GM18517 (cell line): ENCODE measurements at regions not wholly inside any gene's neighbourhood (a gene's known extent, or its start where the extent isn't known, plus 50 kb on each side); places are given as distances from the start of the nearest gene placed in this dataset.
"Not testable (repeated sequence)": the region's sequence is repeated elsewhere in the genome, so short reads cannot be mapped to it uniquely, and the experiment has no call there.

ENCODE experiments used
- ATAC-seq: cut with Tn5 transposase; IDR thresholded peaks from one replicate; pipeline ENCODE4 v1.9.1; 2021; ENCODE audit warnings: mild to moderate bottlenecking, moderate library complexity; ENCODE audit not compliant: unreplicated experiment

DNA sequence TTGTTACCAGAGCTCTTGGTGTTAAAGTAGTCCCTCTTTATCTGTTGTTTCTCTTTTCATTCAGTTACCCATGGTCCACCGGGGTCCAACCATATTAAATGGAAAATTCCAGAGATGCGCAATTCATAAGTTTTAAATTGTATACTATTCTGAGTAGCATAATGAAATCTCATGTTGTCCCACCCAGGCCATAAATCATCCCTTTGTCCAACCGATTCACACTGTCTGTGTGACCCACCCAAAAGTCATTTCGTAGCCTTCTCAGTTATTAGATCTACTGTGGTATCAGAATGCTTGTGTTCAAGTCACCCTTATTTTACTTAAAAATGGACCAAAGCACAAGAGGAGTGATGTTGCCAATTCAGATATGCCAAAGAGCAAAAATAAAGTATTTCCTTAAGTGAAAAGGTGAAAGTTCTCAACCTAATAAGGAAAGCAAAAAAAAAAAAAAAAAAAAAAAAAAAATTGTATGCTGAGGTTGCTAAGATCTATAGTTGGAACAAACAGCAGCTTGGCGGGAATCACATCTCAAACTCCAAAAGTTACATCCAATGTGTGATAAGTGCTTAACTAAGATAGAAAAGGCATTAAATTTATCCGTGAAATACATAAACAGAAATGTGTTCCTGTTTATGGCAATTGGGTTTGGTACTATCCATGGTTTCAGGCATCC lies 106.8 kb upstream of the GPBP1 start:
- ATAC-seq, result no peak

DNA sequence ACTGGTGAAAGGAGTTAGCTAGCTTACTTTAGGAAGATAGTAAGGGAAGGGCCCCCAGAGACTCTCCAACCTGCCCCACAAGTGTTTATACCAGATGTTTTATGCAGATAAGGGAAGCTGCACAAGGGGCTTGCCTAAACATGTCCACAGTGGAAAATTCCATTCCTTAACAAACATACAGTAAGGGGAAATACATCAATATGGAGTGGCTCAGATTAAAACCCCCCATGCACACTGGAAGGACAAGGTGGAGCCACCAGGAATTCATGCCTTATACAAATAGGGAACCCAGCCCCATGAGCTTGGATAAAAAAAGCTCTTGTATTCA lies 106.3 kb upstream of the GPBP1 start:
- ATAC-seq, result no peak

DNA sequence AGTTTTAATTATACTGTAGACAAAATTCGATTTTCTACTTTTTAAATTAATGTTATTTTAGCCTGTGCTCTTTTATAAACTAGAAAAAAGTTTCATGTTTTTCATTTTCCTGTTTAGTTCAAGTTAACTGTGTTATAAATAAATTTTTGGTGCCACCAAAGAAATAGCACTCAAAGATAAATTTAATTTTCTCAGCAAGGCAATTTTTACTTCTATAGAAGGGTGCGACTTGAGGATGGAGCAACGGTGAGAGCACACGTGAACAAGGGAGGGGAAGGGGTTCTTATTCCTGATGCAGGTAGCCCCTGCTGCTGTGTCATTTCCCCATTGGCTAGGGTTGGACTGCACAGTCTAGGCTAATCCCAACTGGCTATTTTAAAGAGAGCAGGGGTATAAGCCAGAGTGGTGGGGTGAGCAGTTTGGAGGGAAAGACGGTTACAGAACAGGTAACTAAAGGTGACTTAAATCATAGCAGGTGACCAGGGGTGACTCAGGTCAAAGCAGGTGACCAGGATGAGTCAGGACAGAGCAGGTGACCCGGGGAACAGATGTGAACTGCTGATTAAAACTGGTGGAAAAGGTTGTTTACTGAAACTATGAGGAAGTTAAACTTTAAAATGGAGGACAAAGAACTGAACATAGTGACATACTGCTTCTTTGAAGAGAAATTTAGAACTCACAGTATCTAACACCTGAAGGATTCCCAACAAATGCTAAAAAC lies 104.6 kb upstream of the GPBP1 start:
- ATAC-seq, result no peak

DNA sequence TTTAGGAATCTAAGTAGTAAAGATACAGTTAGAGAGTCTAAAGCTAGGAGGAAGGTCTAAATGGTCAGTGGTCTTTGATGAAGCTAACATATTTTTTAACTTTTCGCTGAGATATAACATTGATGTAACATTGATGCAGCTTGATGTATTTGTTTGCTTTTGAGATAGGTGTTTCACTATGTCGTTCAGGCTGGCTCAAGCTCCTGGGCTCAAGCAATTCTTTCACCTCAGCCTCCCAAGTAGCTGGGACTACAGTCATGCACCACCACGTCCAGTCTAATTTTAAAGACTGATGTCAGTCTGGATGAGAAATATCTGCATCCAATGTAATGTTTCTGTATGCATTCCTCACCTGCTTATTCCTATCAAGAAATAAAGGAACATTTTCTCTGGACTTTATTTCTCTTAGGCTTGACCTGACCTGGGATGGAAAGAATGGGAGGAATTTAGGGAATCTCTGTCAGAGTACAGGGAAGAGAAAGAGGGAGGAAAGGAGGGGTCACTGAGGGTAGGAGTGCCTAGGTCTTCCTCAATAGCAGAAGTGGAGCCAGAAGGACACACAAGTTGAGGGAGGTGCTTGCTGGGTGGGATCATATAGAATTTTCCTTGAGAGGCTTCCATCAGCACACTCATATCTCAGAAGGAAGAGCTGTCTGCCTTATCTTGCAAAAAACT lies 101.5 kb upstream of the GPBP1 start:
- no peak for ATAC-seq

DNA sequence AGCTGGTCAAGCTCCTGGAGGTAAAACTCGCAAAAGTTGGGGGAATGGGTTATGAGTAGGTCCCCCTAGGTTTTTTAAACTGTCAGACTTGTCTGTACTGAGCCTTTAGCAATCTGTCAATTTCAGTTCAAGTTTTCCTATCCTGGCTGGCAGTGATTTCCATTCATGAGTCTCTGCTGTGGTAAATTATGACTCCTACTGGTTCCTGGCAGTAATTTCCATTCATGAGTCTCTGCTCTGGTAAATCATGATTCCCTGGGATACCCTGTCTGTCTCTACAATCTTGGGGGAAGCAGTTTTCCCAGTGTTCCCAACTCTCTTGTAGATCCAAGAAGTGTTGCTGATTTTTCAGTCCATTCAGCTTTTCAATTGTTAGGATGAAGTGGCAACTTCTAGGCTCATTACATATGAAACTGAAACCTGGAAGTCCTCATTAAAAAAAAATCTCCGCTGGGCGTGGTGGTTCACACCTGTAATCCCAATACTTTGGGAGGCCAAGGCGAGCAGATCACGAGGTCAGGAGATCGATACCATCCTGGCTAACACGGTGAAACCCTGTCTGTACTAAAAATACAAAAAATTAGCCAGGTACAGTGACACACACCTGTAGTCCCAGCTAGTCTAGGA lies 91.3 kb upstream of the GPBP1 start:
- ATAC-seq, result no peak

DNA sequence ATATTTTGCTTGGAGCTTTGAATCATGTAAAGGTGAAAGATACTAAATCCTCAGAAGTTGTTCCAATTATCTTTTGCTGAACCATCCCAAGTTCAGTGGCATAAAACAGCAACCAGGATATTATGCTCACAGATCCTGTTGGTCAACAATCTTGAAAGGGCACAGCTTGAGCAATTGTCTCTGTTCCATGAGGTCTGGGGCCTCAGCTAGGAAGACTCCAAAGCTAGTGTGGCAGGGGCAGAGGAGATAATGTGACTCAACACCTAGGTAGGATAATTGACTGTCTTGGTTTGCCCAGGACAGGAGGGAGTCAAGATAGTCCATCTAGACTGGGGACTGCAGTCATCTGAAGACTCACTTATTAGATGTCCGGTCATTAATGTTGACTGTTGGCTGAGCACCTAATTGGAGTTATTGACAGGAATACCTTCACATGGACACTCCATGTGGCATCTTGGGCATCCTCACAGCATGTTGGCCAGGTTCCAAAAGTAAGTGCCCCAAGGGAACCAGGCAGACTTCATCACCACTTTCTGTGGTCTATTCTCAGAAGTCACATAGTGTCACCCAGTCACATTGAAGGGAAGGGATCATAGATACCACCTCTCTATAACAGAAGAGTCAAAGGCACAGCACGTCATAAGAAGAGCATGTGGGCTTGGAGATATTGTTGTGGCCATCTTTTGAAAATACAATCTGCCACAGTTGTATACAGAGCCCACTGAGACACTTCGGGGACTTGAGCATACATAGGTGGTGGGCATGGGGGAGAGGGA lies 88.4 kb upstream of the GPBP1 start:
- ATAC-seq, result no peak

DNA sequence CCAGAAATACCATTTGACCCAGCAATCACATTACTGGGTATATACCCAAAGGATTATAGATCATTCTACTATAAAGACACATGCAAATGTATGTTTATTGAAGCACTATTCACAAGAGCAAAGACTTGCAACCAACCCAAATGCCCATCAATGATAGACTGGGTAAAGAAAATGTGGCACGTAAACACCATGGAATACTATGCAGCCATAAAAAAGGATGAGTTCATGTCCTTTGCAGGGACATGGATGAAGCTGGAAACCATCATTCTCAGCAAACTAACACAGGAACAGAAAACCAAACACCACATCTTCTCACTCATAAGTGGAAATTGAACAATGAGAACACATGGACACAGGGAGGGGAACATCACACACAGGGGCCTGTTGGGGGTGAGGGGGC lies 85.9 kb upstream of the GPBP1 start:
- ATAC-seq, result not testable (repeated sequence)

DNA sequence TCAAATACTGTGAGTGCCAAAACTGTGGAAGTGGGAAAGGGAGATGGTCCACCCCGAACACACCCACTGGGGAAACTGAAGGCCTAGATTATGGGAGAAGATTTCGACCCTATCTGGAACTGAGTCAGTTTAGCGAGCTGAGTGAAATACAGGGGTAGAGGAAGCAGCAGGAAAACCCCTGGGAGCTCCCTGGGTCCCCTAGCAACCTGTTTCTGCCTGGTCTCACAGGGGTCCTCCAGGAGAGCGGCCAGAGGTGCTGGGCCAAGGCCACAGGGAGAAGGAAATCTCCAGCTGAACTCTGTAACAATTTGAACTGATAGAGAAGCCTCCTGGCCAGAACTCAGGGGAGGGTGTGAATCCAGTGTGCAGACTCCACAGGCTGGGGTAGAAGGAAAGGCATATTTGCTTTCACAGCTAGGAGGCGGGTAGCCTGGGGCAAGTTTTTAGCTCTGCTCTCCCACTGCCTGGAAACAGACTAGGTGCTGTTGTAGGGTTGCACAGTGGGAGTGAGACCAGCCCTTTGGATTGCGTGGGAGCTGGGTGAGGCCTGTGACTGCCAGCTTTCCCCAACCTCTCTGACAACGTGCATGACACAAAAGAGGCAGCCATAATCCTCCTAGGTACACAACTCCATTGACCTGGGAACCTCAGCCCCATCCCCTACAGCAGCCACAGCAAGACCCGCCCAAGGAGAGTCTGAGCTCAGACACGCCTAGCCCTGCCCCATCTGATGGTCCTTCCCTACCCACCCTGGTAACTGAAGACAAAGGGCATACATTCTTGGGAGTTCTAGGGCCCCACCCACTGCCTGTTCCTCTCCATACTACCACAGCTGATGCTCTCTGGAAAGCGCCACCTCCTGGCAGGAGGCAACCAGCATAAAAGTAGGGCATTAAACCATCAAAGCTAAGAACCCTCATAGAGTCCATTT lies 78.8 kb upstream of the GPBP1 start:
- no peak for ATAC-seq

DNA sequence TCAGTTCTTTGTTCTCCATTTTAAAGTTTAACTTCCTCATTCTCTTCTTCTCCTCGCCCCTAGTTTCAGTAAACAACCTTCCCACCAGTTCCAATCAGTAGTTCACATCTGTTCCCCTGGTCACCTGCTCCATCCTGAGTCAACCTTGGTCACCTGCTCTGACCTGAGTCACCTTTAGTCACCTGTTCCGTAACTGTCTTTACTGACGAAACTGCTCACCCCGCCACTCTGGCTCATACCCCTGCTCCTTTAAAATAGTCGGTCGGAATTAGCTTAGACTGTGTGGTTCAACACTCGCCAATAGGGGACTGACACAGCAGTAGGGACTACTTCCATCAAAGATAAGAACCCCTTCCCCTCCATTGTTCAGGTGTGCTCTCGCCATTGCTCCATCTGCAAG lies 76.3 kb upstream of the GPBP1 start:
- no peak for ATAC-seq

DNA sequence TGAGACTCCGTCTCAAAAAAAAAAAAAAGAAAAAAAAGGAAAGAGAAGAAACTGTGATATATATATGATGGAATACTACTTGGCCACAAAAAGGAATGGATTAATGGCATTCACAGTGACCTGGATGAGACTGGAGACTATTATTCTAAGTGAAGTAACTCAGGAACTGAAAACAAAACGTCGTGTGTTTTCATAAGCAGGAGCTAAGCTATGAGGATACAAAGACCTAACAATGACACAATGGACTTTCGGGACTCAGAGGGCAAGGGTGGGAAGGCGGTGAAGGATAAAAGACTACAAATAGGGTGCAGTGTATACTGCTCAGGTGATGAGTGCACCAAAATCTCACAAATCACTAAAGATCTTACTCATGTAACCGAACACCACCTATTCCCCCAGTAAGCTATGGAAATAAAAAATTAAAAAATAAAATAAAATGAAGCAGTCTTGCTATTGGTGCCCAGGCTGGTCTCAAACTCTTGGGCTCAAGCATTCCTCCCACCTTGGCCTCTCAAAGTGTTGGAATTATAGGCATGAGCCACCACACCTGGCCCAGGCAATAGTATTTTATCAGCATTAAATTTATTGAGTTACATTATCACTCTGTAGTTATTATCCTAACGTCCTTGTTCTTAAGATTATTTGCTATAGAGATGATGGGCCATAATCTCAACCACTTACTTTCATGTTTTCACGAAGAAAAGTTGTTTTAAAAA lies 71.5 kb upstream of the GPBP1 start:
- ATAC-seq, result no peak

DNA sequence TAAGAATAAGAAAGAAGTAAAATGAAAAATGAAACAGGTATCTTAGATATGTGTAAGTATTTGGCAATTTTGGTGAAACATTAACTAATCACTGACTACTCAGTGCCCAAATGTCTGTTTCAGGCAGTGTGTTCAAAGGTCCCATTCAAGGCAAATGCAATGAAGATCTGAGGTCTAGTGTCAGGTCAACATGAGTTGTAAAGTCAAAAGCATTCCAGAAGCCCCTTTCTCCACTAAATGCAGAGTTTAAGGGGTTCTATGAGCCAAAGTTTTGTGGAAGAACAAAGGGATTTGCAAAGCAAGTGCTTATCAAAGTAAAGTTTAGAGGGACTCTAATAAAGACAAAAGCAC lies 71.0 kb upstream of the GPBP1 start:
- ATAC-seq, result no peak

DNA sequence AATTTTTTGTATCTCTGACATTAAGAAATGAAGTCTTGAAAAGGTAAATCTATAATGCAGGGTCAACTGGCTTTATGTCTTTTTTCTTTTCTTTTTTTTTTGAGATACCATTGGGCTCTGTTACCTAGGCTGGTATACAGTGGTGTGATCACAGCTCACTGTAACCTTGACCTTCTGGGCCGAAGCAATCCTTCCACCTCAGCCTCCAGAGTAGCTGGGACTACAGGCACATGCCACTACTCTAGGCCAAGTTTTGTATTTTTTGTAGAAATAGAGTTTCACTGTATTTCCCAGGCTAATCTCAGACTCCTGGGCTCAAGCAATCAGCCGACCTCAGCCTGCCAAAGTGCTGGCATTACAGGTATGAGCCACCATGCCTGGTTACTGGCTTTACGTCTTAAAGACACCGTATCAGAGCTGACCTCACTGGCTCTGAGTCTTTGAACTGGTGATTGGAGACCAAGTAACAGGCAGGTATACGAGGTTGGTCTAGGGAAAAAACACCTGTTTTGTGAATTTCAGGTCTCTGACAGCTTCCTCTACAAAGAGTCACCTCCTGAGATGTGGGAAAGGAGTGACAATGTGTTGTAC lies 70.4 kb upstream of the GPBP1 start:
- ATAC-seq, result no peak

DNA sequence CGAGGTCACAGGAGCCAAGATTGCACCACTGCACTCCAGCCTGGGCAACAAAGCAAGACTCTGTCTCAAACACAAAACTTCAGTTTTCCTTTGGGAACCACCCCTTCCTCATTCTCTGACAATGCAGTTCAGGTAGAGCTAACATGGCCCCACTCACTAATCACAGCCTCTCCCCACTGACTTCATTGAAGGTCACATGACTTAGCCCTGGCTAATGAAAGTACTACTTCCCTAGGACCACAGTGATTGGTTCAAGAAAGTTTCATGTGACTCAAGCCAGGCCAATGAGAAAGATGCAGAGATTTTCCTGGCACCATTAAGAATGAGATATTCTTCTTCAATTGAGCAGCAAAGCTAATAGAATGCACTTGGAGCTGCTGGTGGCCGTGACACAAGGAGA lies 67.2 kb upstream of the GPBP1 start:
- no peak for ATAC-seq

DNA sequence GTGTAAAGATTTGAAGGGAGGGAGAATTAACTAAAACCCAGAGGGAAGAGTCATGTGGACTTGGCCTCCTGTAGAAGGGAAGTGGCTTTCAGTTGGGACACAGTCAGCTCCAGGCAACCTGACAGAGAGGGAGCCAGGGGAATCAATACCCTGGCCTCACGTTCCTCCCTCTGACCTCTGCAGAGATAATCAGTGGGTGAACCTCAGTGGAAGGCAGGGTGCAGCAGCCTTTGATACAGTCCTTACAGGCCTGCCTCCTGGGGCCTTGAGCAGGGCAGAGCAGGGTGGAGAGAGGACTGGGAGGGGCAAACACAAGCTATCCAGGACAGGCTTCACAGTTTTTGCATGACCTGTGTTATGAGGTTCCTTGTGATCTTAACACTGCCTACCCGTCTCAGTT lies 61.9 kb upstream of the GPBP1 start:
- no peak for ATAC-seq

DNA sequence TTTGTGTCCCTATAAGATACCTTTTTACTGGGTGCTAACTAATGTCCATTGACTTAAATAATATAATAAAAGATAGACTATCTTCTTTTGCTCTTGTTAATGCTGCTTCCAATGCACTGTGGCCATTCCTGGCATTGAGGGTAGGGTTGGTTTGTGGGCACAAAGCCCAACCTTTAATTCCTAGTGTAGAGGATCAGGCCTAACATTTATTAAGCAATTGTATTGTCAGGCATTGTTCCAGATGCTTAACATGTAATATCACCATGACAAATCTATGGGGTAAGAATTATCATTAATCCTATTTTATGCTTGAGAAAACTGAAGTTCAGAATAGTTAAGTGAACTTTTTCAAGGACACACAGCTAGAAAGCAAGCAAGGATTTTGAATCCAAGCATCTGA lies 60.4 kb upstream of the GPBP1 start:
- no peak for ATAC-seq

DNA sequence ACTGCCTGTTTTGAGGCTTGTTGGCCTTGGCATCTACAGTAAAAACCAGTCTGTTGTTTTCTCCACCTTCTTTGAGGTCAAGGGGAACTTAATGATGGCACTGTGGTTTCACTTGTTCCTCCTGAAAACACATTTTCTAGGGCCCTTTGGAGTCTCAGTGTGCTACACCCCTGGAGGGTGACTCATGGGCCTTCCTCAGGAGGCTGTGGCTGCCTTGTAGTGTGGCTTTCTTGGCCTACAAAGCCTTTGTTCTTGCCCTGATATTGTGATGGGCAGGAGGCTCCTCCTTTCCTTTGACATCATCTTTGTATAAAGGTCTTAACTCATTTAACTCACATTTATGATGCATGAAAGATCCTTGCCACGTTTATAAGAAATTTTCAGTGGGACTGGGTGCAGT lies 56.3 kb upstream of the GPBP1 start:
- ATAC-seq, result no peak

DNA sequence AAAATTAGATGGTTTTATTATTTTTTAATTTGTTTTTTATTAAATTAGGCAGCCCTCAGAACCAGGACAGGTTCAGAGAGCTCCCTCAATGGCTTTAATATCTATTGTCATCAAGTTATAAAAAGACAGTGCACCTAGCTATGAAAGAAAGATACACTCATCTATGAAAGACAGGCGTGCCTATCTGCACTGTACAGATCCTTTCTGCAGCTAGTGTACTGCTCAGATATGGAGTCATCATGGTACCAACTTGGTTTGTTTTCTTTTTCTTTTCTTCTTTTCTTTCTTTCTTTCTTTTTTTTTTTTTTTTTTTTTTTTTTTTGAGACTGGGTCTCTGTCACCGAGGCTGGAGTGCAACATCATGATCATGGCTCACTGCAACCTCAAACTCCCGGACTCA lies 54.8 kb upstream of the GPBP1 start:
- ATAC-seq, result no peak

DNA sequence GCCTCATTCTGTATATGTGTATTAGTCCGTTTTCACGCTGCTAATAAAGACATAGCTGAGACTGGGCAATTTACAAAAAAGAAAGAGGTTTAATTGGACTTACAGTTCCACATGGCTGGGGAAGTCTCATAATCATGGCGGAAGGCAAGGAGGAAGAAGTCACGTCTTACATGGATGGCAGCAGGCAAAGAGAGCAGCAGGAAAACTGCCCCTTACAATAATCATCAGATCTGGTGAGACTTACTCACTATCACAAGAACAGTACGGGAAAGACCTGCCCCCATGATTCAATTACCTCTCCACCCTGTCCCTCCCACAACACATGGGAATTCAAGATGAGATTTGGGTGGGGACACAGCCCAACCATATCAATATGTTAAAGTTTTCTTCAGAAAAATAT lies 49.8 kb upstream of the GPBP1 start:
- no peak for ATAC-seq
